ENCODE measurements at regions not wholly inside any gene's neighbourhood (a gene's known extent, or its start where the extent isn't known, plus 50 kb on each side); places are given as distances from the start of the nearest gene placed in this dataset.

GRCh38 chr1:172895050-172895460 lies 155.7 kb downstream of the TNFSF18 start:
- no peak for DNase-seq

- DNase-seq = no peak
Measured at GRCh38 chr1:172895761-172896160, 155.0 kb downstream of the TNFSF18 start.

- peak; percentile 78 for DNase-seq
Measured at GRCh38 chr1:172897738-172898137, 153.0 kb downstream of the TNFSF18 start.

GRCh38 chr1:172898866-172899265 lies 151.9 kb downstream of the TNFSF18 start:
- peak; percentile 99 for DNase-seq

GRCh38 chr1:172900376-172900997 lies 150.3 kb downstream of the TNFSF18 start:
- DNase-seq = no peak

GRCh38 chr1:172902200-172902599 lies 148.5 kb downstream of the TNFSF18 start:
- DNase-seq = no peak

GRCh38 chr1:172902861-172903381 lies 147.8 kb downstream of the TNFSF18 start:
- no peak for DNase-seq

GRCh38 chr1:172903581-172904220 lies 147.0 kb downstream of the TNFSF18 start:
- DNase-seq = peak; percentile 49

GRCh38 chr1:172905452-172905851 lies 145.3 kb downstream of the TNFSF18 start:
- peak; percentile 59 for DNase-seq

- peak; percentile 89 for DNase-seq
Measured at GRCh38 chr1:172906778-172907592, 143.8 kb downstream of the TNFSF18 start.

GRCh38 chr1:172907834-172908326 lies 142.9 kb downstream of the TNFSF18 start:
- no peak for DNase-seq

GRCh38 chr1:172909606-172910326 lies 141.0 kb downstream of the TNFSF18 start:
- peak; percentile 98 for DNase-seq

GRCh38 chr1:172912765-172913260 lies 137.9 kb downstream of the TNFSF18 start:
- DNase-seq = no peak

GRCh38 chr1:172914501-172915144 lies 136.1 kb downstream of the TNFSF18 start:
- DNase-seq = no peak

GRCh38 chr1:172915271-172915670 lies 135.5 kb downstream of the TNFSF18 start:
- no peak for DNase-seq

GRCh38 chr1:172916116-172916515 lies 134.6 kb downstream of the TNFSF18 start:
- no peak for DNase-seq

GRCh38 chr1:172917972-172918371 lies 132.8 kb downstream of the TNFSF18 start:
- peak; percentile 95 for DNase-seq

- DNase-seq = no peak
Measured at GRCh38 chr1:172918478-172918877, 132.3 kb downstream of the TNFSF18 start.

- DNase-seq = no peak
Measured at GRCh38 chr1:172926070-172926469, 124.7 kb downstream of the TNFSF18 start.

GRCh38 chr1:172928412-172928811 lies 122.3 kb downstream of the TNFSF18 start:
- peak; percentile 56 for DNase-seq

- no peak for DNase-seq
Measured at GRCh38 chr1:172929006-172929405, 121.7 kb downstream of the TNFSF18 start.

- DNase-seq = no peak
Measured at GRCh38 chr1:172930142-172930541, 120.6 kb downstream of the TNFSF18 start.

Measured in NCI-H226 (cell line).